Islet of Langerhans (tissue), 1 donor: ENCODE measurements at regions not wholly inside any gene's neighbourhood (a gene's known extent, or its start where the extent isn't known, plus 50 kb on each side); places are given as distances from the start of the nearest gene placed in this dataset.

ENCODE experiments used
- FAIRE-seq: peaks from one replicate; lab custom pipeline; 2011; peaks lifted over from hg19 to GRCh38; lab: Jason Lieb, UNC

GRCh38 chr6:40265615-40266014 is 321.5 kb downstream of the LRFN2 start:
- no peak for FAIRE-seq

- no peak for FAIRE-seq
These were observed 323.2 kb downstream of the LRFN2 start for GRCh38 chr6:40263970-40264369.

- FAIRE-seq: no peak
These were observed 324.8 kb downstream of the LRFN2 start for GRCh38 chr6:40262363-40262762.

DNA sequence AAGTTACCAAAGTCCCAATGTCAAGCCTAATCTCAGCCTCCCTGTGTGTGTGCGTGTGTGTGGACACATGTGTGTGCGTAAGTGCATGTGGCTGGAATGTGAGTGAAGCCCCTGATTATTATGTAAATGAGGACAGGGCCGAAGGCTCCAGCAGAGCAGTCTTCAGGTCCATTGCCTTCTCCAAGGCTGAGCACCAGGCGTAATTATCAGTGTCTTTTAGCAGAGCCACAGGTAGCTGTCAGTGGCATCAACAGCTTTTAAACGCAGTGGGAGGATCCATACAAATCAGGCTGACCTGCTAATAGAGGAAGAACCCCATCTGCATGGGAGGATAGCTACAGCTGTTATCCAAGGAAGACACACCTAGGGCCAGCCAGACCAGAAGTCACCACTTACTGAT is 324.3 kb upstream of the MOCS1 start:
- FAIRE-seq: no peak

- no peak for FAIRE-seq
These were observed 322.6 kb upstream of the MOCS1 start for GRCh38 chr6:40256831-40257230.

DNA sequence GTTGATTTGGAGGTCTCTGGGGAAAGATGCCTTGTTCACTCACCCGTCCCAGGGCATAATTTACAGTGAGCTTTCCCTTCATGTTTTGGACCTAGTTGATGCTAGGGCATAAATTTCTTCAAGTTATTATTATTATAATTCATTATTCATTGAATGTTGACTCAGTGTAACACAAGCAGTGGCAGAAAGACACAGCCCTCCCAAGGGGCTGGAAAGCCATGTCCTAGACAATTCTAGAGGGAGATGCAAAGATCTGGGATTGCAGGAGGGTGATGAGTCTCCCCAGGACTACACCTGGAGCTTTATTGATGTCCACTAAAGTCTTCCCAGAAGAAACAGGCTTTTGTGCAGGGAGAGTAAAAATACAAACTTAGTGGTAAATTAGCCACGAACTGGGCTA is 322.0 kb upstream of the MOCS1 start:
- FAIRE-seq: no peak

DNA sequence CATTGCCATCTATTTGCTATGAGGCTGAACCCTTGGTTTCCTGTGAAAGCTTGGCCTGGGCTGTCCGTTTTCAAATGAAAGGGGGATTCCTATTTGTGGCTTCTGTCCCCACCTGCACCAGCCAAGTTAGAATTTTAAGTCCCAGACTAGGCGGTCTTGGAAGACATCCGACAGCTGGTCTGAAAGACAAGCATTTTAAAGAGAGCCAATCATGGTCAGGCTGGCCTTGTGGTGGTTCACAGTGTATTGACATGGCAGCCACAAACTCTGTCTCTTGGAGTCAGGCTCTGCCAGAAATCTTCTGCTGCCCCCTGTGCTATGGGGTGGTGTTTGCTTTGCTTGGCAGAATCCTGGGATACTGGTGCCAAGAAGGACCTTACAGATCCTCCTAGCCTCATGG is 319.2 kb upstream of the MOCS1 start:
- FAIRE-seq: no peak

DNA sequence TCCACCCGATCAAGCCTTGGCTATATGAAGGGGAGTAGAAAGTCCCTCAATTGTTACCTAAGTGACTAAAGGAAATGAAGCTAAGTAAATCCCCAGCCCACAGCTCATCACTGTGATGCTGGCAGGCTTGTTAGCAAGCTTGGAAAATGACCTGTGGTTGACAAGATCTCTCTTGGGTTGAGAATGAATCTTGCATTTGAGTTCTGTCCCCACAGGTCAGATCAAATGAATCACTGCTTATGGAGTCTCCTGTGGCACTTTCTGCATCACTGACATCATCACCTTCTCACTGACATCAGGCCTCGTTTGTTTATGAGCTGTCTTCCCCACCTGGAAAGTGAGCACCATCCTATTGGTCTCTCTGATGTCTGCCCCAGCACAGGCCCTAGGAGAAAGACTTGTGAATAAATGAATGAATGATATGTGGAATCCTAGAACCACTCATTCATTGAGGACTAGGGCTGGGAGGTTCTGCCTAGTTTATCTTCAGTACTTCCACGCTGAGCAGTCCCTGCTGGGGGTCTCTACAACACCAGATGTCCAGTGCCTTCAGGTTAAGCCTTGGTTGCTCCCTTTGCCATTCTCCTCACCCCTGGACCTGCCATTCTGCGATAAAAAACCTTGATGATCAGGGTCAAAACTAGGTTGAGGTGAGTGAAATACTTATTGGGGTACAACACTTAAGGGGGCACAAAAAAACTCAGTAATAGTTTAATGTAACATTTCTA is 318.4 kb upstream of the MOCS1 start:
- FAIRE-seq: no peak

- FAIRE-seq: no peak
These were observed 317.5 kb upstream of the MOCS1 start for GRCh38 chr6:40251637-40252300.

DNA sequence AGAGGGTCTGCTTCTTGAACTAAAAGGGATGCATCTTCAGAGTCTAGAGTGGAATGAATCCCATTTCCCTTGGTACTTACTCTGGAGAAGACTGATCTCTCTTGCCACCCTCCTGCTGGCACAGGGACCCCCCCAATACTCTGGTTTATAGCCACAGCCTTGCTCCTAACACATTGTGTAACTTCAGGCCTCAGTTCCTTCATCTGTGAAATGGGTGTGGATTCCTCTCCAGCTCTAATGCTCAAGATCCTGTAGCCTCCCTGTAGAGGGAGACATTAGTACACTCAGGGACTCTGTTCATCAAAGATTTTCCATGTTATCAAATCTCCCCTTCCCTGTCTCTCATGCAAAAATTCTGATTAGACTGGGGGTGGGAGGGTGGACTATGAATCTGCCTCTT is 315.7 kb upstream of the MOCS1 start:
- FAIRE-seq: no peak

- no peak for FAIRE-seq
These were observed 313.4 kb upstream of the MOCS1 start for GRCh38 chr6:40247516-40248115.

DNA sequence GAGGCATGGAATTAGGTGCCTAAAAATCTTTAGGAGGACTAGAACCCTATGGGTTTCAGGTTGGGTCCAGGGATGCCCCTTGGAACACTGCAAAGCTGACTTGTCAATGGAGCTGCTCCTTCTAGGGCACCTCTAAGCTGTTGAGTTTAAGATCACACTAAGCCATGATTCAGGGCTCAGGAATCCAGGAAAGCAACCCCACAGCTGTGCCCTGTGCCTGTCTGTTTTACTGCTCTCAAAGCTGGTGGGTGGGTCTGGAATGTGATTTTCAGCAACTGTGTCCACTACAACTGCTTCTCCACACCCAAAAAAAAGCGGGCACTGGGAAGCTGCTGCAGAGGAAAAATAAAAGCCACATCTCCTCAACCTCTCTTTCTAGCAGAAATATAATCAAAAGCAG is 310.4 kb upstream of the MOCS1 start:
- no peak for FAIRE-seq

- FAIRE-seq: no peak
These were observed 298.4 kb upstream of the MOCS1 start for GRCh38 chr6:40232698-40233097.

- FAIRE-seq: no peak
These were observed 293.5 kb upstream of the MOCS1 start for GRCh38 chr6:40227735-40228134.

DNA sequence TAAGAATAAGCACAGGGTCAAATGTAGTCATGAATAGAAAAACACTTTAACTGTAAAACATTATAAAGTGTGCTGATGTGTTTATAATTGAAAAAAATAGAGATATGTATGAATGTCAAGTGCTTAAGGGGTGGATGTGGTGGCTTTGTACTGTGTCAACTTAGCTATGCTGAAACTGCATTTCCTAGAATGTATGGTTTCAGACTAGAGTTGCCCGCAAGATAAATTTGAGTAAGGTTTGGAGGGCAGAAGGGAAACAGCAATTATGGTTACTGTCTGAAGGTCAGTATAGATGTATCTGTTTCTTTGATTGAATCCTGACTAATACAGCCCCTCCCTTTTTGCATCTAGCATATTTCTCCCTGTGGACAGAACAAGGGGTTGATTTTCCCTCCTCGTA is 288.1 kb upstream of the MOCS1 start:
- FAIRE-seq: no peak

DNA sequence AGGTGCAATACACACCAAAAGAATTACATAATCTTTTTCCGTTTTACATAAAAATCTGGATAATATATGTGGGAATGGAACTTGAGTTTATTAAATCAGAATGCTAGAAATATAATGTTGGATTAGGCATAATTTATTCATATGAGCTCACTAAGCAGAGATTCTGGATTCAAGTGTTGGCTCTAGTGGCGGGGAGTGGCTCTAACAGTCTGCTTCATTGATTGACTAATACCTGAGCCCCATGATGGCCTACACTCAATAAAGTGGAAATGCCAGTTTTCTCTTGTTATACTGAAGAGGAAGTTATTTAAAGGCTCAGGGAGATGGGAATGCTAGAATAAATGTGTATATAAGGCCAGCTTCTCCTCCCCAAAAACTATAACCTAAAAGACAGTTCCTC is 285.5 kb upstream of the MOCS1 start:
- FAIRE-seq: no peak

DNA sequence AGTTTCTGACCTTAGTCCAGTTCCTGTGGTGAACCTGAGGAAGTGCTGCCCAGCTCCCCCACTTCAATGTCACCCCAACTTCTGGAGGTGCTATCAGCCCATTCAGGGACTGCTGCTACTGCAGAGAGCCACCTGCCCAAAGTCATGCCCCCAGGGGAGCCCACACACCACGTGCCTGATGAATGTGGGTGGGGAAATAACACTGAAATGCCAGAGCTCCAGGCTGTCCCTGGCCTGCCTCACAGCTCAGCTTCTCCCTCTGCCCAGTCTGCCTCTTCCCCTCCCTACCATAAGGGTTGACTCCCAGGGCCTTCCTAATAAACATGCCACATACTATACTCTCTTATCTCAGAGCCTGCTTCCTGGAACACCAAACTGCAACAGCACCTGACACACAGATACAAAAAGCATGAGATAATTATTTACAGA is 276.4 kb upstream of the MOCS1 start:
- no peak for FAIRE-seq

GRCh38 chr6:40205801-40206200 is 271.5 kb upstream of the MOCS1 start:
- no peak for FAIRE-seq

- no peak for FAIRE-seq
These were observed 270.7 kb upstream of the MOCS1 start for GRCh38 chr6:40205004-40205403.

DNA sequence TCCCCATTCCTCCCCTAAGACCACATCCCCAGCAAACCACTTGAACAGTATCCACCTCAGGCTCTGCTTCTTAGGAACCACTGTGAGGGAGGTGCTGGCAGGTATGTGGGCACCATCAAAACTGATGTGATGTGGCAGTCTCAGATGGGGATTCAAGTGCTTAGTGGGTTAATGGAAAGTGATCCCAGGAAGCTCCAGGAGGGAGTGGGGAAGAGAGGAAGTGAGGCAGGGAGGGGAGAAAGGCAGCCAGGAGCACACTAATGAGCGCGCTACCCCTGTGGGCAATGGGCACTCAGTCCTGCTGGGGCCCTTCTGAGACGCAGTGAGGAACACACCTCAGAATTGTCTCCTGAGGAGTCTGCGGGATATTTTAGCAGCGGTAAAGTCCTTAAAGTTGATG is 263.1 kb upstream of the MOCS1 start:
- FAIRE-seq: no peak

DNA sequence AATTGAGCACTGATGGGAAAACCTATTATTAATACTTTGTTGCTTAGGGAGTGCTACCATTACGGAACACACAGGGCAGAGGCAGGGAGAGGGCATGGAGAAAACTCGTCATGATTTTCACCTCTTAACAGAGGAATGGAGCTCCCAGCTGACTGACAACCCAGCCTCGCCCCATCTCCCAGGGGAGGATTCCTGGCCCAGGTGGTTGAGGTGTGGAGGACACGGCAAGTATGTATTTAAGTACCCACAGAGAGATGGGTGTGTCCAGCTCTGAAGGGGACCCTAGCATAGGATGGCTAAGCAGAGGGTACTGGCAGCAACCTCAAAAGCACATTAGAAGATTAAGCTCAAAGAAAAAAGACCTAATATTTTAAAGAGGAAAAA is 261.9 kb upstream of the MOCS1 start:
- no peak for FAIRE-seq

GRCh38 chr6:40195428-40196134 is 261.3 kb upstream of the MOCS1 start:
- FAIRE-seq: no peak
